ENCODE measurements at regions not wholly inside any gene's neighbourhood (a gene's known extent, or its start where the extent isn't known, plus 50 kb on each side); places are given as distances from the start of the nearest gene placed in this dataset.

GRCh38 chr13:39985071-39985470, 329.6 kb downstream of the COG6 start:
- Histone ChIP-seq H3K36me3 (ENCODE audit: insufficient read depth) (no peaks in the 10 kb centered on the region), H3K27me3 (ENCODE audit: insufficient read depth) (no peaks in the 10 kb centered on the region), H3K9me2 (ENCODE audit: insufficient read depth) (no peaks in the 10 kb centered on the region), H3F3A (replicated peaks; ENCODE audit: low read depth) (no peaks in the 10 kb centered on the region), H3K27ac (ENCODE audit: low read depth) (no peak overlapping the region), H3K4me3 (no peak overlapping the region), H4K20me1 (replicated peaks; ENCODE audit: insufficient read depth) (no peaks in the 10 kb centered on the region), H3K4me1 (ENCODE audit: insufficient read depth) (no peaks in the 10 kb centered on the region), H3K4me2 (no peak overlapping the region), H3K79me2 (replicated peaks; ENCODE audit: insufficient read depth) (no peaks in the 10 kb centered on the region), H2AFZ (no peak overlapping the region)
- ATAC-seq (no peak), DNase-seq (ENCODE audit: low spot score) (no peak)
- Mint-ChIP-seq H3K27me3 (ENCODE audit: insufficient read depth, low read depth, poor library complexity) (peaks cover 2% of the 10 kb centered on the region), H3K27ac (no peak overlapping the region), H3K4me3 (no peak overlapping the region), H3K36me3 (ENCODE audit: low read depth) (no peaks in the 10 kb centered on the region), H3K9me3 (no peaks in the 10 kb centered on the region; the same call in 2 of the 3 replicates), H3K4me1 (no peaks in the 10 kb centered on the region)
- TF ChIP-seq STAT1 (IDR thresholded peaks at IDR 0.05; ENCODE audit: unreplicated experiment) (no peak), ZNF462 (CRISPR knock-in tag; IDR thresholded peaks at IDR 0.05) (no peak), ETS1 (IDR thresholded peaks at IDR 0.05) (no peak), CREB1 (CRISPR knock-in tag; IDR thresholded peaks at IDR 0.05; ENCODE audit: low read depth) (no peak), POLR2AphosphoS5 (IDR thresholded peaks at IDR 0.05; ENCODE audit: low read depth) (no peak), NANOG (IDR thresholded peaks at IDR 0.05; ENCODE audit: borderline replicate concordance) (no peak), JUNB (IDR thresholded peaks at IDR 0.05; ENCODE audit: unreplicated experiment) (no peak), EZH2phosphoT487 (IDR thresholded peaks at IDR 0.05; ENCODE audit: unreplicated experiment) (no peak)
- TF ChIP-seq, protein P1, sequence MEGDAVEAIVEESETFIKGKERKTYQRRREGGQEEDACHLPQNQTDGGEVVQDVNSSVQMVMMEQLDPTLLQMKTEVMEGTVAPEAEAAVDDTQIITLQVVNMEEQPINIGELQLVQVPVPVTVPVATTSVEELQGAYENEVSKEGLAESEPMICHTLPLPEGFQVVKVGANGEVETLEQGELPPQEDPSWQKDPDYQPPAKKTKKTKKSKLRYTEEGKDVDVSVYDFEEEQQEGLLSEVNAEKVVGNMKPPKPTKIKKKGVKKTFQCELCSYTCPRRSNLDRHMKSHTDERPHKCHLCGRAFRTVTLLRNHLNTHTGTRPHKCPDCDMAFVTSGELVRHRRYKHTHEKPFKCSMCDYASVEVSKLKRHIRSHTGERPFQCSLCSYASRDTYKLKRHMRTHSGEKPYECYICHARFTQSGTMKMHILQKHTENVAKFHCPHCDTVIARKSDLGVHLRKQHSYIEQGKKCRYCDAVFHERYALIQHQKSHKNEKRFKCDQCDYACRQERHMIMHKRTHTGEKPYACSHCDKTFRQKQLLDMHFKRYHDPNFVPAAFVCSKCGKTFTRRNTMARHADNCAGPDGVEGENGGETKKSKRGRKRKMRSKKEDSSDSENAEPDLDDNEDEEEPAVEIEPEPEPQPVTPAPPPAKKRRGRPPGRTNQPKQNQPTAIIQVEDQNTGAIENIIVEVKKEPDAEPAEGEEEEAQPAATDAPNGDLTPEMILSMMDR (conservative IDR thresholded peaks at IDR 0.05; ENCODE audit: low read depth in 2 of 2), result no peak
- TF ChIP-seq, protein P2, sequence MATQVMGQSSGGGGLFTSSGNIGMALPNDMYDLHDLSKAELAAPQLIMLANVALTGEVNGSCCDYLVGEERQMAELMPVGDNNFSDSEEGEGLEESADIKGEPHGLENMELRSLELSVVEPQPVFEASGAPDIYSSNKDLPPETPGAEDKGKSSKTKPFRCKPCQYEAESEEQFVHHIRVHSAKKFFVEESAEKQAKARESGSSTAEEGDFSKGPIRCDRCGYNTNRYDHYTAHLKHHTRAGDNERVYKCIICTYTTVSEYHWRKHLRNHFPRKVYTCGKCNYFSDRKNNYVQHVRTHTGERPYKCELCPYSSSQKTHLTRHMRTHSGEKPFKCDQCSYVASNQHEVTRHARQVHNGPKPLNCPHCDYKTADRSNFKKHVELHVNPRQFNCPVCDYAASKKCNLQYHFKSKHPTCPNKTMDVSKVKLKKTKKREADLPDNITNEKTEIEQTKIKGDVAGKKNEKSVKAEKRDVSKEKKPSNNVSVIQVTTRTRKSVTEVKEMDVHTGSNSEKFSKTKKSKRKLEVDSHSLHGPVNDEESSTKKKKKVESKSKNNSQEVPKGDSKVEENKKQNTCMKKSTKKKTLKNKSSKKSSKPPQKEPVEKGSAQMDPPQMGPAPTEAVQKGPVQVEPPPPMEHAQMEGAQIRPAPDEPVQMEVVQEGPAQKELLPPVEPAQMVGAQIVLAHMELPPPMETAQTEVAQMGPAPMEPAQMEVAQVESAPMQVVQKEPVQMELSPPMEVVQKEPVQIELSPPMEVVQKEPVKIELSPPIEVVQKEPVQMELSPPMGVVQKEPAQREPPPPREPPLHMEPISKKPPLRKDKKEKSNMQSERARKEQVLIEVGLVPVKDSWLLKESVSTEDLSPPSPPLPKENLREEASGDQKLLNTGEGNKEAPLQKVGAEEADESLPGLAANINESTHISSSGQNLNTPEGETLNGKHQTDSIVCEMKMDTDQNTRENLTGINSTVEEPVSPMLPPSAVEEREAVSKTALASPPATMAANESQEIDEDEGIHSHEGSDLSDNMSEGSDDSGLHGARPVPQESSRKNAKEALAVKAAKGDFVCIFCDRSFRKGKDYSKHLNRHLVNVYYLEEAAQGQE (IDR thresholded peaks at IDR 0.05; ENCODE audit: unreplicated experiment), result no peak

Data from GM23338 (cell line).